ENCODE measurements at regions not wholly inside any gene's neighbourhood (a gene's known extent, or its start where the extent isn't known, plus 50 kb on each side); places are given as distances from the start of the nearest gene placed in this dataset.

- DNase-seq (ENCODE audit: low read depth): no peak
These were observed 415.3 kb upstream of the IRX4 start for GRCh38 chr5:2297991-2298390.

- DNase-seq (ENCODE audit: low read depth): no peak
These were observed 412.8 kb upstream of the IRX4 start for GRCh38 chr5:2295476-2295875.

GRCh38 chr5:2293906-2294305 lies 411.2 kb upstream of the IRX4 start:
- peak; percentile 79 for DNase-seq (ENCODE audit: low read depth)

GRCh38 chr5:2291146-2291840 lies 408.6 kb upstream of the IRX4 start:
- no peak for DNase-seq (ENCODE audit: low read depth)

- no peak for DNase-seq (ENCODE audit: low read depth)
These were observed 406.7 kb upstream of the IRX4 start for GRCh38 chr5:2289380-2289779.

- DNase-seq (ENCODE audit: low read depth): no peak
These were observed 406.2 kb upstream of the IRX4 start for GRCh38 chr5:2288968-2289367.

GRCh38 chr5:2288466-2288865 lies 405.7 kb upstream of the IRX4 start:
- no peak for DNase-seq (ENCODE audit: low read depth)

- DNase-seq (ENCODE audit: low read depth): no peak
These were observed 403.5 kb upstream of the IRX4 start for GRCh38 chr5:2286250-2286649.

- DNase-seq (ENCODE audit: low read depth): no peak
These were observed 402.0 kb upstream of the IRX4 start for GRCh38 chr5:2284678-2285077.

- no peak for DNase-seq (ENCODE audit: low read depth)
These were observed 400.8 kb upstream of the IRX4 start for GRCh38 chr5:2283481-2284045.

GRCh38 chr5:2282893-2283292 lies 400.2 kb upstream of the IRX4 start:
- no peak for DNase-seq (ENCODE audit: low read depth)

- DNase-seq (ENCODE audit: low read depth): no peak
These were observed 399.4 kb upstream of the IRX4 start for GRCh38 chr5:2282034-2282690.

- no peak for DNase-seq (ENCODE audit: low read depth)
These were observed 398.7 kb upstream of the IRX4 start for GRCh38 chr5:2281446-2281845.

- DNase-seq (ENCODE audit: low read depth): no peak
These were observed 397.6 kb upstream of the IRX4 start for GRCh38 chr5:2280318-2280717.

- no peak for DNase-seq (ENCODE audit: low read depth)
These were observed 396.2 kb upstream of the IRX4 start for GRCh38 chr5:2278825-2279456.

GRCh38 chr5:2277886-2278285 lies 395.2 kb upstream of the IRX4 start:
- DNase-seq (ENCODE audit: low read depth): no peak

- DNase-seq (ENCODE audit: low read depth): no peak
These were observed 393.4 kb upstream of the IRX4 start for GRCh38 chr5:2276101-2276500.

GRCh38 chr5:2272755-2273154 lies 390.0 kb upstream of the IRX4 start:
- no peak for DNase-seq (ENCODE audit: low read depth)

- no peak for DNase-seq (ENCODE audit: low read depth)
These were observed 389.3 kb upstream of the IRX4 start for GRCh38 chr5:2272039-2272438.

- DNase-seq (ENCODE audit: low read depth): no peak
These were observed 388.6 kb upstream of the IRX4 start for GRCh38 chr5:2271316-2271715.

GRCh38 chr5:2270467-2270866 lies 387.7 kb upstream of the IRX4 start:
- no peak for DNase-seq (ENCODE audit: low read depth)

- DNase-seq (ENCODE audit: low read depth): no peak
These were observed 386.9 kb upstream of the IRX4 start for GRCh38 chr5:2269656-2270055.

GRCh38 chr5:2267991-2268390 lies 385.3 kb upstream of the IRX4 start:
- no peak for DNase-seq (ENCODE audit: low read depth)
